ENCODE measurements at regions not wholly inside any gene's neighbourhood (a gene's known extent, or its start where the extent isn't known, plus 50 kb on each side); places are given as distances from the start of the nearest gene placed in this dataset.

- no peak overlapping the region for H3K4me3 ChIP-seq (ENCODE audit: low read depth, poor library complexity, severe bottlenecking)
- intact Hi-C loops (cut with DNase I; ENCODE audit: low total_unique reads): no loop called here
- TF ChIP-seq CTCF (IDR thresholded peaks at IDR 0.05): no peak
- TF ChIP-seq POLR2A (IDR thresholded peaks at IDR 0.05): no peak
- WGBS, 2 donors: 42 to 55% methylated on average over 2 of the region's 2 CpGs
- DNase-seq (ENCODE audit: low spot score in 2 of 2): no peak
These were observed 601.5 kb upstream of the SOX9 start for GRCh38 chr17:71519285-71519684.

DNA sequence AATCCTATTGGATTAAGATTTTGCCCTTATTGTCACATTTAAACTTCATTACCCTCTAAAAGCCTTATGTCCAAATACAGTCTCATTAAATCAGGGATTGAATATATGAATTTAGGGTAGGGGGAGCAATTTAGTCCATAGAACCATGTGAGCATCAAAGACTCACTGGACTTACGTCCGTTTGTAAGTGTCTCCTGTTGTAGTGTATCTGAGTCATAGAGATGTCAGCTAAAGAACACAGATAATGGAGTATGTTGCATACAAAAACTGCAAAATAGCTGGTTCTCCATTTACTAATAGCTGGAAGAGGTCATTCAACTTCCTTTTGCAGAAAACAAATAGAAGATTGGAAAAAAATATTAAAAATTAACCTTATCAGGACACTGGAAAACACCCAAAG lies 599.1 kb upstream of the SOX9 start:
- no peak overlapping the region for H3K4me3 ChIP-seq (ENCODE audit: low read depth, poor library complexity, severe bottlenecking)
- intact Hi-C loops (cut with DNase I; ENCODE audit: low total_unique reads): no loop called here
- 87 to 89% methylated on average over 2 of the region's 2 CpGs for WGBS, 2 donors
- TF ChIP-seq POLR2A (IDR thresholded peaks at IDR 0.05): no peak
- no peak for TF ChIP-seq CTCF (IDR thresholded peaks at IDR 0.05)
- no peak for DNase-seq (ENCODE audit: low spot score in 2 of 2)

- no peak for DNase-seq (ENCODE audit: low spot score in 2 of 2)
- intact Hi-C loops (cut with DNase I; ENCODE audit: low total_unique reads): no loop called here
- TF ChIP-seq POLR2A (IDR thresholded peaks at IDR 0.05) (no peak), CTCF (IDR thresholded peaks at IDR 0.05) (no peak)
- 75 to 90% methylated on average over 1 of the region's 1 CpG for WGBS, 2 donors
- no peak overlapping the region for H3K4me3 ChIP-seq (ENCODE audit: low read depth, poor library complexity, severe bottlenecking)
These were observed 598.4 kb upstream of the SOX9 start for GRCh38 chr17:71522383-71522782.

GRCh38 chr17:71527311-71527710 lies 593.5 kb upstream of the SOX9 start:
- H3K4me3 ChIP-seq (ENCODE audit: low read depth, poor library complexity, severe bottlenecking): no peak overlapping the region
- intact Hi-C loops (cut with DNase I; ENCODE audit: low total_unique reads): no loop called here
- TF ChIP-seq CTCF (IDR thresholded peaks at IDR 0.05) (no peak), POLR2A (IDR thresholded peaks at IDR 0.05) (no peak)
- 70 to 71% methylated on average over 6 of the region's 6 CpGs for whole genome bisulfite sequencing, 2 donors
- no peak for DNase-seq (ENCODE audit: low spot score in 2 of 2)

DNA sequence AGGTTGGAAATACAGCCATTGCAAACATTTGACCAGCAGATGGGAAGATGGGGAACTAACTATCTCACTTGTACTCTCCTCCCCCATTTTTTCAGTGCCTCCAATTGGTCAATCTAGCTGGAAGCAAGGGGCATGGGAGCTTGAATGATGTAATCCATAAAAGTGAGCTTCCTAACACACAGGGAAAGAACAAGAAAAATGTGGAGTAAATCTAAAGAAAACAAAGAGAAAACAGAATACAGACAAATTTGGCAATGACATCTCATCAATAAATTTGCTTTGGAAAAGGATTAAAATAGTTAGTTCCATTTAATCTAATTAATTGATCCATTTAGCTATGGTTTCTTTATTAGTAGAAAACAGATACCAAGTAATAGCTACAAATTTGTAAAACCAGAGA lies 592.6 kb upstream of the SOX9 start:
- TF ChIP-seq CTCF (IDR thresholded peaks at IDR 0.05) (no peak), POLR2A (IDR thresholded peaks at IDR 0.05) (no peak)

DNA sequence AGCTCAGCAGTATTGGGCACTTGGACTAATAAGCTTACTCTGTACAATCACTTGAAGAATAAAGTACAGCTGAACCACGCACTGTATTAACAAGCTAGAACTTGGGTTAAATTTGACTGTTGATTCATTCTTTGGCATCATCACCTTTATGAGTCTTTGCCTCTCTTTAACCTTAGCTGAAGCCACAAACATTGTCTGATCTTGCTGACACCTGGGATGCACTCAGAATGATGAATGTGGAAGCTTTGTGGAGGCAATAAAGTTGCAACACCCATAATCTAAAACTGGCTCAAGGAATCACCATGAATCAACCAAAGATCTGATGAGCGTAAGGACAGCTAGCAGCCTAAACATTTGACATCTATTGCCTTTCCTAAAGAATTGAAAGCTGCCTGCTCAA lies 590.6 kb upstream of the SOX9 start:
- WGBS, 2 donors: 47 to 49% methylated on average over 2 of the region's 2 CpGs
- H3K4me3 ChIP-seq (ENCODE audit: low read depth, poor library complexity, severe bottlenecking): no peak overlapping the region
- no peak for DNase-seq (ENCODE audit: low spot score in 2 of 2)
- TF ChIP-seq CTCF (IDR thresholded peaks at IDR 0.05) (no peak), POLR2A (IDR thresholded peaks at IDR 0.05) (no peak)
- intact Hi-C loops (cut with DNase I; ENCODE audit: low total_unique reads): no loop called here

More for the DNA sequence above, 592.6 kb upstream of the SOX9 start:
- no peak overlapping the region for H3K4me3 ChIP-seq (ENCODE audit: low read depth, poor library complexity, severe bottlenecking)
- intact Hi-C loops (cut with DNase I; ENCODE audit: low total_unique reads): no loop called here
- DNase-seq (ENCODE audit: low spot score in 2 of 2): no peak
